Testis (tissue), 2 donors: ENCODE measurements at regions not wholly inside any gene's neighbourhood (a gene's known extent, or its start where the extent isn't known, plus 50 kb on each side); places are given as distances from the start of the nearest gene placed in this dataset.

Source experiments
- DNase-seq: peaks from one replicate; pipeline ENCODE4 v3.0.0-alpha.2; 2019
- H3K27ac ChIP-seq, 2 donors: fragments of 200-600 bp; sonication (generic); one replicate each; pipeline ENCODE4 v1.5.1; 2019
- H3K27me3 ChIP-seq: fragments of 200-600 bp; sonication (generic); one replicate; pipeline ENCODE4 v1.5.1; 2019
- H3K36me3 ChIP-seq: fragments of 200-600 bp; sonication (generic); one replicate; pipeline ENCODE4 v1.5.1; 2017; ENCODE audit warnings: low read depth; ENCODE audit errors: missing control alignments
- H3K4me1 ChIP-seq: fragments of 200-600 bp; sonication (generic); one replicate; pipeline ENCODE4 v1.5.1; 2019
- H3K4me3 ChIP-seq, 2 donors: fragments of 200-600 bp; sonication (generic); one replicate each; pipeline ENCODE4 v1.5.1; 2017 to 2019
- H3K9me3 ChIP-seq: fragments of 200-600 bp; sonication (generic); one replicate; pipeline ENCODE4 v1.5.1; 2017
- CTCF ChIP-seq, 3 experiments: fragments of 450-650 bp in 2 of 3; fragments of 200-600 bp in 1 of 3; sonication (generic) in 1 of 3; IDR thresholded peaks; one replicate each; pipeline ENCODE4 v1.5.1; 2016 to 2019; ENCODE audit warnings: antibody characterized with exemption in 3 of 3, mild to moderate bottlenecking in 2 of 3, moderate library complexity in 1 of 3
- POLR2A ChIP-seq: fragments of 450-650 bp; IDR thresholded peaks from one replicate; pipeline ENCODE4 v1.6.1; 2017; ENCODE audit warnings: antibody characterized with exemption, mild to moderate bottlenecking, moderate library complexity
- WGBS, 2 donors: methylation state at CpG; one replicate each; pipeline ENCODE4 v1.1.5; 2018; 5-methylcytosine and 5-hydroxymethylcytosine counted together
- intact Hi-C: fragments of 100-400 bp; cut with DNase I; formaldehyde crosslinking; loops from one replicate; pipeline ENCODE4 v1.15.1; 2023; ENCODE audit warnings: low total_unique reads

GRCh38 chr4:127224556-127224955 is 408.2 kb upstream of the INTU start:
- Histone ChIP-seq H3K9me3 (no peaks in the 10 kb centered on the region), H3K36me3 (no peaks in the 10 kb centered on the region), H3K27ac (no peak overlapping the region), H3K4me3 (no peak overlapping the region), H3K4me1 (no peaks in the 10 kb centered on the region), H3K27me3 (no peaks in the 10 kb centered on the region)
- intact Hi-C loops, result no loop called here
- TF ChIP-seq POLR2A (no peak), CTCF (IDR thresholded peaks at IDR 0.05) (no peak)
- DNase-seq, result no peak
- WGBS, 2 donors, result 89 to 96% methylated on average over 5 of the region's 5 CpGs

DNA sequence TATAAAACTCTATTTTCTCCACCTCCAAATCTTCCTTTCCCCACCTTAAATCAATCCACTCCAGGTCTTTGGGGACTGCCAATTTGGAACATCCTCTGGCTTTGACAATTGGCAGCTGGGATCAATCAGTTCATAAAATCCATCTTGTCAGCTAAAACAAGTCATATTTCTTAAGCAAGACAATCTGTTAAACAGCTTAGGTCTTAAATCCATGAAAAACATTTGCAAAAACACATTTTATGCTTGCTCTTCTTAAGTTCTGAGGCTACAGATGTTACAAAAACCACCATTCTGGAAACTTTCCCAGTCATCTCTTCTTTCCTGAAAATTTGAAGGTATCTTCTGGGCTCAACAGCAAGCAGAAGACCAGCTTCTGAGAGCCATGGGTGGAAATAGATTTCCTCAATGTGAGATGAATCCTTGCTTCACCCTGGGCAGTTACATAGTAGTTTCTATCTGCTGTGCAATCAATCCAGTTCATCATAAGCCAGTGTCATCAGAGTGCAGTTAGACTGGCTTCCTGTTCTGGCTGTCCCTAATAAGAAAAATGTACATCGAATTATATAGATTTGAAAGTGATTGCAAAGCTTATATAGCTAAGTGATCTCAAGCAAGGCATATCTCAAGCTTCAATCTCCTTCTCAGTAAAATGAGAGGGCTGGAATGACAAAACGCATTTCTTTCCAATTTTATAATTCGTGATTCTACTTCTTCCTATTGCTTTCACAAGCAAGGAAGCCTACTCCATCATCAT is 402.7 kb upstream of the INTU start:
- DNase-seq, result no peak
- intact Hi-C loops, result no loop called here
- no peak for TF ChIP-seq POLR2A
- TF ChIP-seq CTCF (IDR thresholded peaks at IDR 0.05), result no peak
- Histone ChIP-seq H3K36me3 (no peaks in the 10 kb centered on the region), H3K4me1 (no peaks in the 10 kb centered on the region), H3K9me3 (no peaks in the 10 kb centered on the region), H3K27ac (no peak overlapping the region), H3K27me3 (no peaks in the 10 kb centered on the region), H3K4me3 (no peak overlapping the region)
- WGBS, 2 donors, result 88 to 90% methylated on average over 3 of the region's 3 CpGs

- 63 to 70% methylated on average over 2 of the region's 2 CpGs for whole genome bisulfite sequencing, 2 donors
- Histone ChIP-seq H3K4me1 (no peaks in the 10 kb centered on the region), H3K27me3 (no peaks in the 10 kb centered on the region), H3K9me3 (no peaks in the 10 kb centered on the region), H3K4me3 (no peak overlapping the region), H3K36me3 (no peaks in the 10 kb centered on the region), H3K27ac (no peak overlapping the region)
- TF ChIP-seq CTCF (IDR thresholded peaks at IDR 0.05) (no peak), POLR2A (no peak)
- no peak for DNase-seq
- intact Hi-C loops, result no loop called here
Observed at GRCh38 chr4:127236889-127237288, 395.9 kb upstream of the INTU start.

- intact Hi-C loops, result no loop called here
- DNase-seq, result no peak
- TF ChIP-seq POLR2A, result no peak
- no peak for TF ChIP-seq CTCF (IDR thresholded peaks at IDR 0.05)
- Histone ChIP-seq H3K27ac (no peak overlapping the region), H3K9me3 (no peaks in the 10 kb centered on the region), H3K4me3 (no peak overlapping the region), H3K27me3 (no peaks in the 10 kb centered on the region), H3K36me3 (no peaks in the 10 kb centered on the region), H3K4me1 (no peaks in the 10 kb centered on the region)
- whole genome bisulfite sequencing, 2 donors, result 68 to 83% methylated on average over 1 of the region's 1 CpG
Observed at GRCh38 chr4:127237581-127237980, 395.2 kb upstream of the INTU start.

DNA sequence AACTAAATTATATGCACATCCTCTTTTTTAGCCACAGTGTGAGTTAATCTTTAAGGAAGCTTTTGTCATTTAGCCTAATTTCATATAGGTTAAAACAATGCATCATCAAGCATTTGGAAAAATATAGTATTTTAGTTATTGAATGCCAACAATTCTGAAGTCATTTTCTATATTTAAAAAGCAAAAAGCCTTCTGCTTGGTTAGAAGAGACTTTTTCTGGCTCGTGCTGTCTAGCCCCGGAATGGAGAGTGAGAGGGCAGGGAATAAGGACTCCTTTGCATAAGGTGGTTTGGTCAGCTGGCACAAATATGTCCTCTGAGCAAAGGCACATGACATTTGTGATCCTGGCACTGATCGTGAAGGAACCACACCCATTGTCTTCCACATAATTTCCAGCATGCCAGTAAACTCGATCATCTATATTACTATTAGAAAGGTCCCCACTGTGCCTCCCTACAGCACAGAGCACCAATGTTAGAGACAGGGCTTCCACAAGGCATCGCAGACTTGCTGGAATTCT is 393.7 kb upstream of the INTU start:
- 77% methylated on average over 5 of the region's 5 CpGs for WGBS, 2 donors
- H3K27ac ChIP-seq, result no peak overlapping the region

More for the DNA sequence above, 393.7 kb upstream of the INTU start:
- H3K36me3 ChIP-seq, result no peaks in the 10 kb centered on the region
- no peak for TF ChIP-seq POLR2A
- no peak for TF ChIP-seq CTCF (IDR thresholded peaks at IDR 0.05)
- H3K27me3 ChIP-seq, result no peaks in the 10 kb centered on the region
- no peaks in the 10 kb centered on the region for H3K4me1 ChIP-seq
- no peaks in the 10 kb centered on the region for H3K9me3 ChIP-seq
- no peak for DNase-seq
- intact Hi-C loops, result no loop called here
- no peak overlapping the region for H3K4me3 ChIP-seq
